Esophagus (tissue), 2 donors: ENCODE measurements at regions not wholly inside any gene's neighbourhood (a gene's known extent, or its start where the extent isn't known, plus 50 kb on each side); places are given as distances from the start of the nearest gene placed in this dataset.

Source experiments
- H3K27ac ChIP-seq, 2 donors: one replicate each; pipeline ENCODE4 v1.5.1; 2013; ENCODE audit warnings: low read depth in 2 of 2, mild to moderate bottlenecking in 2 of 2, inconsistent platforms in 1 of 2, low read length in 1 of 2, moderate library complexity in 1 of 2
- H3K27me3 ChIP-seq, 2 donors: one replicate each; pipeline ENCODE4 v1.6.1; 2013; ENCODE audit warnings: low read length in 2 of 2, control low read depth in 1 of 2, mild to moderate bottlenecking in 1 of 2; ENCODE audit not compliant: insufficient read depth in 2 of 2, control insufficient read depth in 1 of 2
- H3K36me3 ChIP-seq, 2 donors: one replicate each; pipeline ENCODE4 v1.6.1; 2013; ENCODE audit warnings: low read length in 1 of 2; ENCODE audit not compliant: control insufficient read depth in 2 of 2, insufficient read depth in 2 of 2
- H3K4me1 ChIP-seq, 2 donors: one replicate each; pipeline ENCODE4 v1.6.1; 2013; ENCODE audit warnings: low read length in 1 of 2; ENCODE audit not compliant: control insufficient read depth in 2 of 2, insufficient read depth in 2 of 2
- H3K4me3 ChIP-seq, 2 donors: one replicate each; pipeline ENCODE4 v1.5.1; 2013; ENCODE audit warnings: low read length in 2 of 2, mild to moderate bottlenecking in 2 of 2, low read depth in 1 of 2, moderate library complexity in 1 of 2
- H3K9me3 ChIP-seq, 2 donors: one replicate each; pipeline ENCODE4 v1.6.1; 2013; ENCODE audit warnings: mild to moderate bottlenecking in 2 of 2, low read depth in 1 of 2, low read length in 1 of 2, moderate library complexity in 1 of 2; ENCODE audit not compliant: control insufficient read depth in 2 of 2, insufficient read depth in 1 of 2
- WGBS, 2 donors: extraction: QIAGEN DNeasy Blood & Tissue Kit; methylation state at CpG; one replicate each; pipeline ENCODE4 v1.1.7; 2013; 5-methylcytosine and 5-hydroxymethylcytosine counted together
- donor health status: healthy with polysubstance abuse.
- donor health status: Bipolar disorder and iron deficiency.

DNA sequence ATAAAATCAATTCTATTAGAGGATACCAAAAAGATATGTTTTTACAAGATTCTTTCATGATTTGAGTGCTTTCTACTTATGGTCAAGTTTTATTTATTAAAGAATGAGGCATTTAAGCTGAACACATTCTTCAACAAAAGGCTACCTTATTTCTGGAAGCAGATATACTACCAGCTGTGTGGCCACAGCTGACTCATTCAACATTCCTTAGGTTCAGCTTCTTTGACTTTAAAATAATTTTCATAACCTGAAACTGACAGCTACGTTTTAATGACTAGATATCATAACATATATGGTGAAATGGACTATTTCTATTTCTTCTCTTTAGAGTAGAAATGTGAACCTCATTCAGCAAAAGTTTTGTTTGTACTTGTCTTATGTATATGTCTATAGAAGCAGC is 414.2 kb upstream of the SEMA3C start:
- 68 to 84% methylated on average over 1 of the region's 1 CpG for WGBS, 2 donors
- no peaks in the 10 kb centered on the region for H3K4me1 ChIP-seq
- H3K4me3 ChIP-seq: no peak overlapping the region
- H3K36me3 ChIP-seq: no peaks in the 10 kb centered on the region
- no peak overlapping the region for H3K27ac ChIP-seq
- H3K9me3 ChIP-seq: no peaks in the 10 kb centered on the region
- H3K27me3 ChIP-seq: no peaks in the 10 kb centered on the region

DNA sequence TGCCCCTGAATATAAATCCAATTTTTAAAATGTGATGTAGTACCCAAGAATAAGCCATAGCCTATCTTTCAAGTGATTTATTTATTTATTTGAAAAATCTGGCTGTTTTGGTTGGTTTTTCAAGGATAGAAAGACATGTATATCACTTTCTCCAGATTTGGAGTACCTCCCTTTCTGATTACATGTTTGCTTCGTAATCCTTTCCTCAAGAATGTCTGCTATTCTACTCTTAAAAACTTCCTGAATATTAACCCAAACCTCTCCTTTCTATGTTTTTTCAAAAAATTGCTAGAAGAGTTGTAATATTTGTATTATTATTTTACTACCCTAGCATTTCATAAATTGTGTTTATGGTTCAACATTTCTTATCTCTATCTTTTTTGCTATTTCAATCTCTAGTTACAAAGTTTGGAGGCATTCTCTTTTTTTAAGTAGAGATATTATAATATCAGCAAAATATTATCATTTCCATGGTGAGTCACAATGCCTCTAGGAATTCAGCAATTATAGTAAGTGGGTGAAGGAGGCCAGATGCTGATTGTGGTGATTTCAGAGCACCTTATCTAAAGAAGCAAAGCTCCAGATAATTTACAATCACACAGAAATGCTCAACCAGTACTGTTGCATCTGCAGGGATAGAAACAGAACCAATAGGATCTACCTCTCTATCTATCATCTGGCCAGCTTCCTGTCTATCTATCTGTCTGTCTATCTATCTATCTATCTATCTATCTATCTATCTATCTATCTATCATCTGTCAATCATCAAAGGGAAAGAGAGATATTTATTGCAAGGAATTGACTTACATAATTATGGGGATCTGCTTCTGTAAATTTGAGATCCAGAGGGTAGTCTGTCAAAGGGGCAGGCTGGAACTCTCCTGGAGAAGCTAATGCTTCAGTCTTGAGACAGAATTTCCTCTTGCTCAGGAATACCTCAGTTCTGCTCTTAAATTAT is 412.5 kb upstream of the SEMA3C start:
- Histone ChIP-seq H3K36me3 (no peaks in the 10 kb centered on the region), H3K9me3 (no peaks in the 10 kb centered on the region), H3K4me1 (no peaks in the 10 kb centered on the region), H3K4me3 (no peak overlapping the region), H3K27ac (no peak overlapping the region), H3K27me3 (no peaks in the 10 kb centered on the region)
- WGBS, 2 donors: 66 to 71% methylated on average over 1 of the region's 1 CpG

DNA sequence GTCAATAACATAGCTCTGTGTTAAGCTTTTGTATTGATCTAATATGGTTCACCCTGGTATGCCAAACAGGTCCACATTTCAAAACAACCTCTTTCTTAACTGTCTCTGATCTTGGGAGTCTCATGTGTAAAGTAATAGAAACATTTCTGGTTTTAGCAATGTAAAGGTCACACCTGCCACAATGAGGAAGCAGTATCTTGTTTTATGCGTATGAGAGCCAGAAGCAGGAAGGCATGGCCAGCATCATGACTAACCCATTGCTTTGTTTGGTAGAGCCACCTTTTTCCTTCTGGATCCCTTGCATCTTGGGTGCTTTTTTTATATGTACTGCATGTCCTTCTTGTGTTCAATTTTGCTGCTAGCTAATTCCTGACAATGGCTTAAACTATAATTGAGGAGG is 411.3 kb upstream of the SEMA3C start:
- WGBS, 2 donors: 72% methylated on average over 1 of the region's 1 CpG
- H3K27ac ChIP-seq: no peak overlapping the region
- no peaks in the 10 kb centered on the region for H3K27me3 ChIP-seq
- no peaks in the 10 kb centered on the region for H3K4me1 ChIP-seq
- H3K9me3 ChIP-seq: no peaks in the 10 kb centered on the region
- no peak overlapping the region for H3K4me3 ChIP-seq
- H3K36me3 ChIP-seq: no peaks in the 10 kb centered on the region

DNA sequence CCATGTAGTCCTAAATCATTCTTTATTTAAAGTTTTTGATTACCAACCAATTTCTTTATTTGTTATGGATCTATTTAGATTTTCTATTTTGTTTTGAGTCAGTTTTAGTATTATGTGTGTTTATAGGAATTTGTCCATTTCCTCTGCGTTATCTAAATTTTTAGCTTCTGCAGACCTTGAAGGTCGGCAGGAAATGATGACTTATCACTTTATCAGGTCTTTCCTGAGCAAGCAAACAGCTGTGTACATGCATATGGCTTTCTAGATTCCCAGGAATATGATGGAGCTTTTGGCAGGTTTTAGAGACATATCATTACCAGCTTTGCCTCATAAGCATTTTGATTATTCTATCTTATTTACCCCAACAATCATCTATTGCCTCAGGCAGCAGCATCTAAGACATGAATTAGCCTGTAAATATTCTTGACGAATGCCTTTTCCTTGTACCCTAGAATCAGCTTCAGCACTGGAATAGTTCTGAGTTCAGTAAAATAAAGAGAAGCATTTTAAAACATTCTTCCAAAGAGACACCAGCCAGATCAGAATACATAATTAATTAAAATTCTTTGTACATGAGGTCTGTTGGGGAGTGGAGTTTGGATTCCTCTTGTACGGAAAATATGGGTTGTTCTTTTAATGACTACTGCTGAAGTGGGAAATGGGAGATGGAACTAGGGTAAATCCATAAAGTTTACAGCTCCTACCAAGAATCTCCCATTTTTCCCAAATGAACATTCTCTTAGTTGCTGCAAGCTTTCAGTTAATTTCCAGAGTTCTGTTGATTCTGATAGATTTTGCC is 408.8 kb upstream of the SEMA3C start:
- no peaks in the 10 kb centered on the region for H3K36me3 ChIP-seq
- no peaks in the 10 kb centered on the region for H3K9me3 ChIP-seq
- no peaks in the 10 kb centered on the region for H3K27me3 ChIP-seq
- H3K4me3 ChIP-seq: no peak overlapping the region
- 72 to 74% methylated on average over 4 of the region's 4 CpGs for WGBS, 2 donors
- no peak overlapping the region for H3K27ac ChIP-seq
- no peaks in the 10 kb centered on the region for H3K4me1 ChIP-seq

DNA sequence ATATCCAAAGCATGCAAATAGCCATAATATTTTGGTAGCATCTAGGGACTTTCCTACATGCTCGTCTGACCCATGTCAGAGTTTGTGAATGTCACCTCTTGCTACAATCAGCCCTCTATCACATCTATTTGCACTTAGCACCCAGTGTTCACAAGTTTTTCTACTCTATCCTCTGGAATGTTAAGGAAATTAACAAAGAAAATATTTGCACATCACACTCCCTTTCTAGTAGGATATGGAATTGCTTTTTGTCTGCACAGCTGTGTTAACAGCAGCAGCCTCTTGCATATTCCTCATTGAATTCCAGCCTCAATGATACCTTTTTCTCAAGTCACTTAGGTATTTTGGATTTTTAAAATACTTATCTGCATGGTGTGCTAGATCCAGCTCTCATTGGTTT is 403.1 kb upstream of the SEMA3C start:
- H3K9me3 ChIP-seq: no peaks in the 10 kb centered on the region
- no peak overlapping the region for H3K4me3 ChIP-seq
- no peak overlapping the region for H3K27ac ChIP-seq
- H3K36me3 ChIP-seq: no peaks in the 10 kb centered on the region
- no peaks in the 10 kb centered on the region for H3K4me1 ChIP-seq
- H3K27me3 ChIP-seq: no peaks in the 10 kb centered on the region
- WGBS, 2 donors: 50 to 81% methylated on average over 1 of the region's 1 CpG

DNA sequence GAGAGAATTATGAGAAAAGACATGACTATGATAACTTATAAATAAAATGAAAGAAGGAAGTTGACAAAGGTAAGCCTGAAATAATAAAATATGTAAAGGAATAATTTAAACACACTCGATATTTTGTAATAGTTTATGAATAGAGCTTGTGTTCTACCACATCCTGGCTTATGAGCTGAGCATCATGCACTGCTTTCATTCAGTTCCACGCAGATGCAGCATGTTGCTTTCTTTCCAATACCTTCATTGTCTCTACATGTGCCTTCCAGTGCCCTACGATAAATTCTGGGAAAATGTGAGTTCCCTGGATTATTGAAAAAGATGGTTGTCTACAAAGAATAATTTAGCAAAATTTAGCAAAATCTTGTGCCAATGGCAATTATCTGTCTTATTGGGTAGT is 398.9 kb upstream of the SEMA3C start:
- WGBS, 2 donors: 84 to 87% methylated on average over 3 of the region's 3 CpGs
- H3K9me3 ChIP-seq: no peaks in the 10 kb centered on the region
- H3K27me3 ChIP-seq: no peaks in the 10 kb centered on the region
- H3K27ac ChIP-seq: no peak overlapping the region
- no peaks in the 10 kb centered on the region for H3K36me3 ChIP-seq
- no peaks in the 10 kb centered on the region for H3K4me1 ChIP-seq
- H3K4me3 ChIP-seq: no peak overlapping the region

DNA sequence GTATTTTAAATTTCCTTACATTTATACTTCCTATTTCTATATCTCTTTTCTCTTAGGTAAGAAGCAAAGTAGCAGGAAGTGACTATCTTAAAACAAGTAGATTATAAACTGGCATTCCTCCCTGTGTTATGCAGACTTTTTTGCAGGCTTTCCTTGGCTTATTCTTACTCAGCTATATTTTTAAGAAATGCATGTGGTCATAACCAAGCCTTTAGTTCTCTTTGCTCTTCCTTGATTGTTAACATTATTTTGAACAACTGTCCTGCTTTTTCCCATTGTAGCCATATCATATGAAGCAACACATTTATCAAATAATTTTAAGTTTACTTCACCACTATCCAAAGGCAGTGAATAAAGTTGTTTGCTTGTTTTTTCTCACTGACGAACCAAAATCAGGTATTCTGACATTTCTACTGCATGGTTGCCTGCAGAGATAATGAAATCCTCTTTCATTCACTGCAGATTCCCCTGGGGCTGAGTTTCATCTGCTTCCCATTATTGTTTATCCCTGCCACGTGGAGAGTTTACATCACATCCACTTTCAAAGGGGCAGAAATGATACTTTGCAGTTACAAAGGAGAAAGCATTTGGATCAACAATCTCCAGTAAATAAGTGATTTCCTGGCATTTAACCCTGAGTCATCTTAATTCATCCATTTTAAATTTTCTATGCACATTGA is 389.9 kb upstream of the SEMA3C start:
- Histone ChIP-seq H3K27me3 (no peaks in the 10 kb centered on the region), H3K36me3 (no peaks in the 10 kb centered on the region), H3K4me3 (no peak overlapping the region), H3K9me3 (no peaks in the 10 kb centered on the region), H3K4me1 (no peaks in the 10 kb centered on the region), H3K27ac (no peak overlapping the region)
- WGBS, 2 donors: 31 to 43% methylated on average over 2 of the region's 2 CpGs

DNA sequence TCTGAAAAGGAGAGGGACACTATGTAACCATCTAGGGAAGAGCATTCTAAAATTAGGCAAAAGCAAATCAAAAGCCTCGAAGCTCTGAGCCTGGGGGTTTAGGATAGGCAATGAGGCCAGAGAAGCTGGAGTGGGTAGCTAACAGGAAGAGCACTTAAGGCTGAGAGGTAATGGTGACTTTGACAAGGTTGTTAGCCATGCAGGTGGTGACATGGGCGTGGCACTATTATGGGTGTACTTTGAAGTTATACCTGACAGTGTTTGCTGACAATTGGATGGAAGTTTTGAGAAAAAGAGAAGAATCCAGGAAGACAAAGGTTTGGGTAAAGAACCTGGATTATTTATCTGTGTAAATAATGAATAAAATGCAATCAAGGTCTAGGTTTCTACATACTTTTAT is 383.0 kb upstream of the SEMA3C start:
- Histone ChIP-seq H3K27me3 (no peaks in the 10 kb centered on the region), H3K9me3 (no peaks in the 10 kb centered on the region), H3K36me3 (no peaks in the 10 kb centered on the region), H3K4me1 (no peaks in the 10 kb centered on the region), H3K27ac (no peak overlapping the region), H3K4me3 (no peak overlapping the region)
- 75 to 83% methylated on average over 2 of the region's 2 CpGs for WGBS, 2 donors

DNA sequence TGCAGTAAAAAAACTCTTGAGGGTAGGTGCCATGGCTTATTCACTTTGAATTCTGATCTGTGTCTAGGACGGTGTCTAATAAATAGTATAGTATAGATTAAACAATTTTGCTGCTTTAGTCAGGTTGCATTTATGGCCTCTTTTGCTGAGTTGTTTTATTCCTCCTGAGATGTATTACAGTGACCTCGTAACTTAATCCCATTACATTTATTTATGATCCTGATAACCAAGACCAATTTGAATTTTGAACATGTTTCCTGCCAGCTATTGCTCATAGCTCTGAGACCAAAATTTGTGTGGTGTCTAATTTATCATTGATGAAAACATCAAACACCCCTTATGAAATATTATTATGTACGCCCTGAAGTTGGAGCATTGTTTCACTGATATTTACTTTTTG is 381.9 kb upstream of the SEMA3C start:
- WGBS, 2 donors: 82 to 89% methylated on average over 3 of the region's 3 CpGs
- H3K36me3 ChIP-seq: no peaks in the 10 kb centered on the region
- H3K27ac ChIP-seq: no peak overlapping the region
- H3K9me3 ChIP-seq: no peaks in the 10 kb centered on the region
- no peak overlapping the region for H3K4me3 ChIP-seq
- H3K27me3 ChIP-seq: no peaks in the 10 kb centered on the region
- H3K4me1 ChIP-seq: no peaks in the 10 kb centered on the region
